LNCaP clone FGC (cell line): ENCODE measurements at regions not wholly inside any gene's neighbourhood (a gene's known extent, or its start where the extent isn't known, plus 50 kb on each side); places are given as distances from the start of the nearest gene placed in this dataset.

Experiments used
- DNase-seq: peaks from one replicate; pipeline ENCODE4 v3.0.0-alpha.2; 2011; ENCODE audit warnings: low read depth
- H3K4me3 ChIP-seq: 2 replicates; pipeline ENCODE4 v1.5.1; 2011; ENCODE audit warnings: mild to moderate bottlenecking, low read depth, low read length, control low read depth
- CTCF ChIP-seq: IDR thresholded peaks from 2 replicates; pipeline ENCODE4 v1.5.1; 2012; ENCODE audit warnings: mild to moderate bottlenecking; ENCODE audit not compliant: control insufficient read depth, insufficient read depth; ENCODE audit errors: extremely low read depth

- TF ChIP-seq CTCF = no peak
- no peak overlapping the region for H3K4me3 ChIP-seq
- no peak for DNase-seq
Observed at GRCh38 chr5:21085791-21086190, 1097.8 kb upstream of the CDH18 start.

GRCh38 chr5:21071986-21072385 lies 1084.0 kb upstream of the CDH18 start:
- TF ChIP-seq CTCF = no peak
- DNase-seq = no peak
- no peak overlapping the region for H3K4me3 ChIP-seq

- DNase-seq = no peak
- no peak overlapping the region for H3K4me3 ChIP-seq
- TF ChIP-seq CTCF = no peak
Observed at GRCh38 chr5:21071421-21071820, 1083.4 kb upstream of the CDH18 start.

GRCh38 chr5:21070858-21071257 lies 1082.9 kb upstream of the CDH18 start:
- no peak overlapping the region for H3K4me3 ChIP-seq
- TF ChIP-seq CTCF = no peak
- no peak for DNase-seq

- TF ChIP-seq CTCF = no peak
- DNase-seq = no peak
- no peak overlapping the region for H3K4me3 ChIP-seq
Observed at GRCh38 chr5:21067724-21068123, 1079.7 kb upstream of the CDH18 start.

GRCh38 chr5:21063146-21063545 lies 1075.1 kb upstream of the CDH18 start:
- H3K4me3 ChIP-seq = no peak overlapping the region
- DNase-seq = no peak
- TF ChIP-seq CTCF = no peak

- DNase-seq = no peak
- TF ChIP-seq CTCF = no peak
- no peak overlapping the region for H3K4me3 ChIP-seq
Observed at GRCh38 chr5:21058289-21058688, 1070.3 kb upstream of the CDH18 start.
